ENCODE measurements at regions not wholly inside any gene's neighbourhood (a gene's known extent, or its start where the extent isn't known, plus 50 kb on each side); places are given as distances from the start of the nearest gene placed in this dataset.

GRCh38 chr2:211144974-211145665, 588.7 kb downstream of the CPS1 start:
- TF ChIP-seq CTCF (IDR thresholded peaks at IDR 0.05), result no peak
- TF ChIP-seq POLR2A (IDR thresholded peaks at IDR 0.05), result no peak

Measured in body of pancreas (tissue), 4 donors.